ENCODE measurements at regions not wholly inside any gene's neighbourhood (a gene's known extent, or its start where the extent isn't known, plus 50 kb on each side); places are given as distances from the start of the nearest gene placed in this dataset.
"Not testable (repeated sequence)": the region's sequence is repeated elsewhere in the genome, so short reads cannot be mapped to it uniquely, and the experiment has no call there.

DNA sequence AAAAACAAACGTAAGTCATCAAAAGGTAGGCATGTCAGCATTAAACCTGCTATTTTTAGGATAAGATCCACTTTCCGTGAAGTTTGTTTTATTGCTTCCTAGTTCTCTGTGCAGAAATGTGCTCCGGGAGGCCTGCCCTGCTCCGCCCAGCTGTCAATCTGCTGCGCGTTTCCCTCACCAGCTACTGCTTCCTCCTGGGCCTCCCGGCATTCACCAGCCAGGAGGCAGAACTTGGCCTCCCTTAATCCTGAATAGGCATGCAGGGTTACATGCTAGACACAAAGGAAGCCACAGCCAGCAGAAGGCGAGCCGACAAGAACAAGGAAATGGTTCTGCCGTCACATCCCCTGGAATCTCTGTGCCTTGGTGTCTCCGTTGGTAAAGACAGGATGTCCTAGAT lies 386.2 kb downstream of the IRS2 start:
- no peak for DNase-seq (ENCODE audit: low spot score)

GRCh38 chr13:109398071-109398470 lies 388.3 kb downstream of the IRS2 start:
- DNase-seq (ENCODE audit: low spot score), result not testable (repeated sequence)

DNA sequence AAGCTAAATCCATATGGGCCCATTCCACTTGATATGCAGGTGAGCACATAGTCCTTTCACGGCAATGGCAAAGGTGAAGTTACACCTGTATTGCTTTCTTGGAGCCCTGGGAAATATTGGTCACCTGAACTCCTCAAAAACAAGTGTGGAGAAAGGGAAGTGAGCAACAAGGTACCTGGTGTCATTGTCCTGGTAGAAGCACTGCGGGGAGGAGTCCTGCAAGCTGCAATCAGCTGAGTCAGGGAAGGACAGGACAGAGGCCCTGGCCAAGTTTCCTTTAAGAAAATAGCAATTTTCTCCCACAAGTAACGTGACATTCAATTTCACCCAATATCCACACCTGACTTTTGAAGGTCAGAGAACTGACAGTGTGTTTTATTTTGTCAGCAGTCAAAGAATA lies 389.1 kb downstream of the IRS2 start:
- DNase-seq (ENCODE audit: low spot score), result no peak

- DNase-seq (ENCODE audit: low spot score), result no peak
These were observed 390.1 kb downstream of the IRS2 start for GRCh38 chr13:109396266-109396665.

DNA sequence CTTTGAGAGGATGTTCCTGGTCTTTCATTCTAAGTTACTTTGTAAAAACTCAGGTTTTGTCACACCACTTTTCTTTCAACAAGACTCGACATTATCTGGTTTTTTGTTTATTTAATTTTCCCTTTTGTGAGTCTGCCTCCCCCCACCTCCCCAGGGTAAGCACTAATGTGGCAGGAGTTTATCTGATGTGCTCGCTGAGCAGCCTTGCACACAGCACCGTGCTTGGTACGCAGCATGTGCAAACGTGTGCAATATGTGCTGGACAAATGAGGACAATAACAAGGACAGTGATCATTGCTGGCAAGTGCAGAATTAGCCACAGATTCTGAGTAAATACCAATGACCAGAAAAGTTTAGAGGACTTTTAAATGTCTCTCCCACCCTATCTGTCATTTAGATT lies 391.4 kb downstream of the IRS2 start:
- DNase-seq (ENCODE audit: low spot score), result no peak

DNA sequence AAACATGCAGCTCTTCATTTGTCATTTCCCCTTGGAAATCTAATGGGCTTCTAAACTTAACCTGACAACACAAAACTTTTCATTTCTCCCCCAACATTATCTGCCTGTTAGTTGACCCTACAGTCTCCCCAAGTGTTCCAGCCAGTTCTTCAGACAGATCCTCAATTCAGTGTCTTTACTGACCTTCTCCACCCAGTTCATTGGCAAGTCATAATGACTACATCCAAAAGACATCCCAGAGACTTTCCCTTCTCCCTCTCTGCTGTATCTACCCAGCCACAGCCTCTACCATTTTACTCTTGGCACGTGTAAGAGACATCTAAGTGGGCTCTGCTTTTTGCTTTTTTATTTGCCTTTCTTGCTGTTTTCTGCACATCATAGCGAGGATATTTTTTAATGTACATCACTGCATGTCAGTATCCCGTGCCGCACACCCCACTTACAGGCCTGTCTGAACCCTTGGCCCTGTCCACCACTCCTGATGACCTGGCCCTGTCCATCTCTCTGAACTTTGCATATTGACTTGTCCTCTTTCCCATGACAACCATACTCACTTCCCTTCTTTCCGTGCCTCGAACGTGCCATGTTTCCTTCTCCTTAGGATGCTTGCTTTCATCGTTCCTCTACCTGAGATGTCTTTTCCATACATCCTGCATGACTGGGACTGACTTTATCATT lies 391.9 kb downstream of the IRS2 start:
- no peak for DNase-seq (ENCODE audit: low spot score)

DNA sequence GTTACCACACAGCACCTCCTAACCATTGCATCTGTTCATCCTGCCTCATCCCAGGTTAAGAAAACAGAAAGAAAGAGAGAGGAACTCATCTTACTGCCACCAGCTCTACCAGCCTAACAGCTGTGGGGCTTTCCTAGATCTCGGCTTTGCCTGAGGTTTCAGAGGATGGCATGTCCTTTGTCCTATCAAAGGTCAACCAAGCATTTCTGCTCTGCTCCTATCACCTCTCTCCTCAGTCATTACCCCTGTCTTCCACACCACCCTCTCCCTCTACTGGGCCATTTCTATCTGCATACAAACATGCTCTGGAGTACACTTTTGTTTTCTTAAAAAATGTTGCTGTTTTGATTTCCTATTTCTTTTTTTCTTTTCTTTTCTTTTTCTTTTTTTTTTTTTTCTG lies 393.3 kb downstream of the IRS2 start:
- no peak for DNase-seq (ENCODE audit: low spot score)

- no peak for DNase-seq (ENCODE audit: low spot score)
These were observed 396.0 kb downstream of the IRS2 start for GRCh38 chr13:109390391-109390790.

DNA sequence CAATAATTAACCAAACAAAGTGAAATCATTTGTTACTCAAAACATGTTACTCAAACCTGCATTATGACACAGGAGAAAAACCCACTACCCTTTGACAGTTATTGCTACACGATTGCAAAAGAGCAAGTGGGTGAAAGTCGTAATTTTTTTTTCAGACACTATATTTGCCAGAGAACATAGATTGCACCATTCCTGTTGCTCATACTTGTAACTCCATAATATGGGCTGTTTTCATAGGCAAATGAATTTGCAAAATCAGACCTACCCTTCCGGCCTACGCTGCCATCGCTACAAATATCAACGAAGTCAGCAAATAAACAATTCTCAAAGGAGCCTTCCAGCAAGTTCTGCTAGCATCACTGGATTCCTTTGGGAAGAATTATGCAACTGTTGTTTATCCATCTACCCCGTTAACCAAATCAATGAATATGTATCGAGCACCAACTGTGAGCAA lies 396.5 kb downstream of the IRS2 start:
- no peak for DNase-seq (ENCODE audit: low spot score)

DNA sequence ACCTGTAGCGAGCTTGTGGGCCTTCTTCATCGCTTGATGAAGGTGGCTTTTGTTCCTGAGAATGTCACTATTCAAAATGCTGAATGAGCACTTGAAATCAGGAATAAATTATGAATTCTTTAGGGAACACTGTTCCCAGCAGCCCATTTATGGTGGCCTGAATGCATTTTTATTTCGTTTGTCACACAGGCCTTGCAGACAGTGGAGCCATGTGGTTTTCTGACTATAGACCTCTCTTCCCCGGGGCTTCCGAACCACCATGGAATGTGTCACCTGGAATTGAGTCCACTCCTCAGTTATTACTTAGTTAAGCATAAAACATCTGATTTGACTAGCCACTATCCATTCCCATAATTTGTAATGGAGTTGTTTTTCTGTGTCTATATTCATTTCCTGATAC lies 396.9 kb downstream of the IRS2 start:
- no peak for DNase-seq (ENCODE audit: low spot score)

- no peak for DNase-seq (ENCODE audit: low spot score)
These were observed 398.9 kb downstream of the IRS2 start for GRCh38 chr13:109387471-109387870.

DNA sequence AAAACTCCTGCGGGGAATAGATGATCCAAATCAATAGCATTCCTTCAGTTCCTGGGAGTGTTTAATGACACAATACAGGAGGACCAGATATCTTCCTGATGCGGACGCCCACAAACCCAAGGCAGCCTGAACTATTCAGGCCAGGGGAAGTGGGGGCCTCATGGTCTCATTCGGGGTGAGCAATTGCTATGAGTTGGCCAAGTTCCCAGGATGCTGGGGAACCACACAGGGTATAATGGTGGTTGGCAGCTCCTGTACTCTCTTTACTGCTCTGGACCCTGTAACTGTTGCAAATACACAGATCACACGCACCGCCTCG lies 401.2 kb downstream of the IRS2 start:
- DNase-seq (ENCODE audit: low spot score), result no peak

DNA sequence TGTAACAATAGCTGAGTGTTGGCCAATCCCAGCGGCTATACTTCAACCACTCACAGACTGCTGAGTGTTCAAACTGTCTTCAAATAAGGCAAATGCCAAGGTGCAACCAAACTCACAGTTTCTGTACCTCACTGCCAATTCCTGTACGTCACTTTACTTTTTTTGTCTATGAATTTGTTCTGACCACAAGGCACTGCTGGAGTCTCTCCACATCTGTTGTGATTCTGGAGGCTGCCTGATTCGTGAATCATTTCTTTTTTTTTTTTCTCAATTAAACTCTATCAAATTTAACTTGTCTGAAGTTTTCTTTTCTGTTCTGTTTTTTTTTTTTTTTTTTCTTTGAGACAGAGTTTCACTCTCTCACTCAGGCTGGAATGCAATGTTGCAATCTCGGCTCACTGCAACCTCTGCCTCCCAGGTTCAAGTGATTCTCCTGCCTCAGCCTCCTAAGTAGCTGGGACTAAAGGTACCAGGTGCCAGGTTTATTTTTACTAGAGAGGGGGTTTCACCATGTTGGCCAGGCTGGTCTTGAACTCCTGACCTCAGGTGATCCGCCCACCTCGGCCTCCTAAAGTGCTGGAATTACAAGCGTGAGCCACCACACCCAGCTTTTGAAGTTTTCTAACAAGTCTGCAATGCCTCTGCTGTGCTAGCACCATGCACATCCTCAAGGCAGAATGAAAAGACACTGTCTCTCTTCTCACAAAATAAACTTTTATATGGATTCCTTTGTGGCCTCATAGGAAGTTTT lies 401.7 kb downstream of the IRS2 start:
- DNase-seq (ENCODE audit: low spot score), result no peak

DNA sequence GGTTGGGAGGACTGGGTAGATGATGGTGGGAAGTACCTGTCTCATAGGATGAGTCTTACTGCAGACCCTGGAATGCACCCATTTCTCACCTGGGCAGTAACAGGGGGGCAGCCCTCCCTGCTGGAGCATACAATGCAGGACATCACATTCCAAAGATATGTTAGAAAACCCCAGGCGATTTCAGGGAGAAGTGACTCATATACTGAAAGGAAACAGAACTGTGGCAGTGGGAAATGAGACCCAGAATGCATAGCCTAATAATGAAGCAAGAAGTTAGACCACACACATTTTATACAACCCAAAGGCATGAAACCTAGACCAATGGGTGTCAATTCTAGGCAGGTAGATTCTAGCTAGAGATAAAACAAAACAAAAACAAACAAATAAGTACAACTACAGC lies 402.7 kb downstream of the IRS2 start:
- DNase-seq (ENCODE audit: low spot score), result no peak

GRCh38 chr13:109381546-109382180 lies 404.7 kb downstream of the IRS2 start:
- no peak for DNase-seq (ENCODE audit: low spot score)

- DNase-seq (ENCODE audit: low spot score), result no peak
These were observed 405.9 kb downstream of the IRS2 start for GRCh38 chr13:109380457-109380856.

DNA sequence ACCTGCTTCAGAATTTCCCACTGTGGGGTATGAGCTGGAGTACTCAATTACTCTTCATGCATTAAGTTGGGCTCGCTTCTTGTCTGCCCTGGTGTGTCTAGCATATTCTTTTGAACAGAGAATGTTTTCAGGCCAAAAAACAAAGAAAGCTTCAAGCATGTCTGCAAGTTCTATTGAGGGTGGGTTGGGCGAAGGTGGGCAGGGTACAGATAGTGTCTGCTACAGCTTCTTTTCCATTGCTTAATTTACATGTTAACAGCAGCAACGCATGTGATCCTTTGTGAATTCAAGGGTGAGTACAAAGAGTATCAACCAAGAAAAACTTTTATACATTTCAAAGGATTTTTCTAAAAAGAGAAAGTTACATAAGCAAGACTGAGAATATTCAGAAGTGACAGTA lies 406.5 kb downstream of the IRS2 start:
- DNase-seq (ENCODE audit: low spot score), result no peak

GRCh38 chr13:109376936-109377335 lies 409.4 kb downstream of the IRS2 start:
- DNase-seq (ENCODE audit: low spot score), result no peak

- no peak for DNase-seq (ENCODE audit: low spot score)
These were observed 411.7 kb downstream of the IRS2 start for GRCh38 chr13:109374609-109375200.

DNA sequence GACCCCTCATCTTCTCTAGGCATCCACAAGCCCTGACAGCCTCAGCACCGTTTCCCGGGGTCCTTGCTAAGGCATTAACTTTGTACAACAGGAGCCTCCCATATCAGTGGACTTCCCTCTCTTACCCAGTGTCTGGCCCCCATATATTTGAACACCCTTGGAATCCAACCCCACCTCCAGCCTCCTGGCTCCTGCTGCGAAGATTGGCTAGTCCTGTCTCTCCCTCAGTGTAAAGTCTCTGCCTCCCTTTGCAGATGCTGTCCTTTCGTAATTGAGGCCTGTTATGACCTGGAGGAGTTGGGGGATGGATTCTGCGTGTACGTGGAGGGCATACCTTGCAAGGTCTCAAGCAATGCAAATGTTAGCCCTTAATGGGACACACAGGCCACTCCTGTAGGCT lies 413.7 kb downstream of the IRS2 start:
- no peak for DNase-seq (ENCODE audit: low spot score)

DNA sequence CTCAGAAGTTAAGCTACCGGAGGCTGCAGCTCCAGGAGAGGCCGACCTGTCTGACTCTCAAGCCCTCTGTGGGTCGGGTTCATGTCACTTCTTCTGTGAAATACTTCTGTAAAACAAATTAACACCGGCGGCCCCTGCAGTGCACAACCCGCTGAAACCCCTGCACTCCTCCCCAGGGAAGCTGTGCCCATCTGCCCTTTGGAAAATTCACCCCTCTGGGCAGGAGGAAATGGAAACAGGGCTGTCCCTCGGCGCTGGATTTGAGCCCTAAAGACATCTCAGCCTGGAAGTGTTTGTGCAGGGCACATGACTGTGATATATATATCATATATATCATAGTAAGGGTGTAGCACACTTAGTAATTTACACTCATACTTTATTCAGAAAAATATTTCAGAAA lies 415.3 kb downstream of the IRS2 start:
- DNase-seq (ENCODE audit: low spot score), result no peak

DNA sequence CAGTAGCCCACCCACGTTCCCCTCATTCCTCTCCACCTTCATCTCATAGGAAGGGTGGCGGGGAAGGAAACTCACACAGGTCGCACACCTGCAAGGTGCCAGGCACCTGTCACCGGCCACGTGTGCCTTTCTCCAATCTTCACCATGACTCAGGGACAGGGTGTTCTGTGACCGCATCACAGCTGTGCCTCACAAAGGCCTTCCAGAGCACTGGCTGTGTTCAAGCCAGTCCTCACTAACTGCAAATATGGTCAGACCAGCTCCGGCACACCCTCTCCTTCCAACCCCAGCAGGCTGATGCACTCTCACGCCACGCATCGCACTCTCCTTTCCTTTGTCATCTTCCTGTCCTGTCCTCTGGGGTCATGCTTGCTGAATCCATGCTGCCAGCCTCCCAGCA lies 415.9 kb downstream of the IRS2 start:
- no peak for DNase-seq (ENCODE audit: low spot score)

Measured in ecto neural progenitor cell (in vitro differentiated cells).